SIG-M5 treated with dmso at 0.1 percent for 504 hours (cell line): ENCODE measurements at regions not wholly inside any gene's neighbourhood (a gene's known extent, or its start where the extent isn't known, plus 50 kb on each side); places are given as distances from the start of the nearest gene placed in this dataset.

Source experiments
- DNase-seq: peaks from one replicate; lab custom pipeline; 2025; ENCODE audit not compliant: unreplicated experiment; lab: John Stamatoyannopoulos, UW

GRCh38 chr4:26099967-26100366, 185.9 kb downstream of the SMIM20 start:
- DNase-seq = no peak

GRCh38 chr4:26101011-26101410, 187.0 kb downstream of the SMIM20 start:
- no peak for DNase-seq

GRCh38 chr4:26104056-26104685, 190.2 kb downstream of the SMIM20 start:
- DNase-seq = no peak

GRCh38 chr4:26105337-26105736, 191.3 kb downstream of the SMIM20 start:
- DNase-seq = no peak

GRCh38 chr4:26105815-26106699, 192.0 kb downstream of the SMIM20 start:
- no peak for DNase-seq

DNA sequence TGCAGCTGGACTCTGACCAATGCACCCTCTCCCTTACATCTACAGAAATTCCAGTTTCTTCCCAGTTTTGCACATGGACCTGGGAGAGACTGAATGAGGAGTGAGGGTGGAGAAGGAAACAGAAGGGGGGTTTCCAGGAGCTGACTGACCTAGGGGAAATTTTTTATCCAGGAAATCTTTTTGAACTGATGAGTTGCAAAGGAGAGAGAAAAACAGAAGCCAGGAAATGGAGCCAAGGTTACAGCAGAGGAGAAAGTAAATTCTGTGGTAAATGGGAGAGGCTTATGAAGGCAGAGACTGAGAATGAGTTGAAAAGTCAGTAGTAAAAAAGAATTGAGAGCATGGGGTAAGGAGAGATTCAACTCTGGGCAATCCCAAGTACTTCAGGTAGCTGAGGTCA, 192.8 kb downstream of the SMIM20 start:
- no peak for DNase-seq

DNA sequence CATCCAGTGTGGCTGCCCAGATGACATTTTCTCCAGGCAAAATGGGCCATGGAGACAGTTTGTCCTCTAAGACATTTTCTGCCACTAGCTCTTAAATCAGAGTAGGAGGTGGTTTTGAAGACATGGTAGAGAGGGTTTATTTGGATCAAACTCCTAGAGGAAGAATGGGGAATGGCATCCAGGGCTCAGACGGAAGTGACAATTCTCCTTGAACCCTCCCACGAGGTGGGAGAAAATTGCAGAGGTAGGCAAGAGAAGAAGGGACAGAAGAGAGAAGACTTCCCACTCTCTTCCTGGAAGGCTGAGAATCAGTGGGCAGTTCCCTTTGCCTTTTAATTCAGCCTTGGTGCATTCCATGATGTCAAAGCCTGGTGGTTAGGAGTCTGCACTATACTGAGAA, 194.0 kb downstream of the SMIM20 start:
- no peak for DNase-seq

- peak; percentile 33 for DNase-seq
These were observed 196.5 kb downstream of the SMIM20 start for GRCh38 chr4:26110493-26110892.

GRCh38 chr4:26113339-26113940, 199.4 kb downstream of the SMIM20 start:
- DNase-seq = no peak

DNA sequence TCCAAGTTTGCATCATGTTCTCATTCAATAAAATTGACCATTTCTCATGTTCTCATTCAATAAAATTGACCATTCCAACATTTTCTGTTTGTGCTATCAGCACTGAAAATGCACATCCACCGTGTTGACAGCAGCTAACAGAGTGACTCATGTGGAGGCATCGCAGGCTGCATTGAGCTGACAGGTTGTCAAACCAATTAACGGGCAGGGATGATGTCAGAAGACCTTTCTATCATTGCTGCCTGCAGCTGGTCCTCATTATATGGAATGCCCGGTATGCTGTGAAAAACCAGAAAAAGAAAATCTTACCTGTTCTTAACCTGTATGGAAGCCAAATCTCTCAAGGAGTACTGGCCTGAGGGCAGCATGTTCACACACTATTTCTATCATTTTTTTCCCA, 202.0 kb downstream of the SMIM20 start:
- DNase-seq = no peak

DNA sequence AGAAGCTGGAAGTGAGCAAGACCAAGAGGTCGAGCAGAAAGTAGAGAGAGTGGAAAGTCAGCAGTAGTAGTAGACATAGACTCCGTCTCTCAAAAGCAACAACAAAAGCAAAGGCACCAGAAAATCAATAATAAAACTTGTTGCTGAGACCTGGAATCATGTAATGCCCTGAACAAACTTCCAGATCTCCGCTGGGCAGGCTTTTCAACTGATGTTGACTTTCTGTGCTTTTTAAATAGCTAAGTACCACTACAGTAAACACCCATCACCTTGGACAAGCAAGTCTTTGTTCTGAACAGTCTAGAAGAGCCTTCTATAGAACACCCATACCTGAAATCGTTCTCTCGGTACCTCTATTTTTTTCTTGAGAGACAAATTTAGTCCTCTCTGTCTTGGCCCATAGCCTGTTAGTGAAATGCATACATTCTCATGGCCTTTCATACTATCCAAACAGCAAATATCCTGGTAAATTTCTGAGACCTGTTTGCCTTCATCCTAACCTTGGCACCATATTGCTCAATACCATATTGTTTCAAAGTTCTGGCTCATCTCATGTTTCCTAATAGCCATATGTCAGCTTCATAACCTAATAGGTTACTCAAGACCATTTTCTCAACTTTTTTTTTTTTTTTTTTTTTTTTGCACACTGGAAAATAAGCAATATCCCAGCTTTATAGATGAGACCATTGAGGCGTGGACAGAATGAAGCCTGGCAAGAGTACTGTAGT, 200.6 kb upstream of the RBPJ start:
- no peak for DNase-seq

- no peak for DNase-seq
These were observed 198.1 kb upstream of the RBPJ start for GRCh38 chr4:26122690-26123089.

DNA sequence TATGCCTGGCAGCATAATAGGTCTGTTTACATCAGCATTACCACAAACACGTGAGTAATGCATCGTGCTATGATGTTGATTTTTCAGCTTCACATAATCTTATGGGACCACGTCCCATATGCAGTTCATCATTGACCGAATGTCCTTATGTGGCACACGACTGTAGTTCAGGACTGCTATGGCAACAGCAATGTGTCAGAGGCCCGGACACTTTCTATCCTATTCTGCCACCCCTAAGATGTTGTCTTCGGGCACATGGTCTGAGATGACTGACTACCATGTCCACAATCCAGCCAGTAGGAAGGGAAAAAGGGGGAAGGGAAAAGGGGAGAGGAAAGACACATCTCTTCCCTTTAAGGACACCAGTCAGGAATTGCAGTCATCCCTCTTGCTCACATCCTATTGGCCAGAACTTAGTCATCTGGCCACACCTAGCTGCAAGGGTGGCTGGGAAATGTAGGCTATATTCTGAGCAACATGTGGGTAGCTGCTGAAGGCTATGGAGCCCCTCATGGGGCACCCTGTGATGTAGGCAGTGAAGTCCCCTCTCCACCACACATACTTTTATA, 196.0 kb upstream of the RBPJ start:
- DNase-seq = no peak

DNA sequence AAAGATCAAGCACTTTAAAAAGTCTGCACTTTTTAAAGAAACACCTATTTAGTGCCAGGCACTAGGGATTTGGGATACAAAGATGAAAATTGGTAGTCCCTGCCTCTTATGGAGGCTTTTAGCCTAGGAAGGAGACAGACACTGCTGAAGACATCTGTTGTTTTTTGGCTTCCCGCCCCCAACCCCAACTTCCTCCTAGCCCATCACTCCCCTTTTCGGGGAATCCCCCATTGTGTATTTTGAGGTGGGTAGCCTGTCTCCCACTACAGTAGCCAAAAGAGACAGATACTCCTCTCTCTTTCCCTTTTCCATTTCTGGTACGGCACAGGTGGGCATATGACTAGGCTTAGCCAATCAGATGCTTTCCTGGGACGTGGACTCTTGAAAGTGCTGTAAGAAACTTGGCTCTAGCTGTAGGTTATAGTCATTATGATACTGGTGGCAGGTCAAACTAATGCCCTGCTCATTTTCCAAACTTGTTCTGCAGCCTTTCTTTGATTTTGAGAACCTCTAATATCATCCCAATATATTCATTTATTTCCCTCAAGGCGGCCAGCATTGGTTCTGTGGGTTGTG, 194.6 kb upstream of the RBPJ start:
- DNase-seq = no peak

DNA sequence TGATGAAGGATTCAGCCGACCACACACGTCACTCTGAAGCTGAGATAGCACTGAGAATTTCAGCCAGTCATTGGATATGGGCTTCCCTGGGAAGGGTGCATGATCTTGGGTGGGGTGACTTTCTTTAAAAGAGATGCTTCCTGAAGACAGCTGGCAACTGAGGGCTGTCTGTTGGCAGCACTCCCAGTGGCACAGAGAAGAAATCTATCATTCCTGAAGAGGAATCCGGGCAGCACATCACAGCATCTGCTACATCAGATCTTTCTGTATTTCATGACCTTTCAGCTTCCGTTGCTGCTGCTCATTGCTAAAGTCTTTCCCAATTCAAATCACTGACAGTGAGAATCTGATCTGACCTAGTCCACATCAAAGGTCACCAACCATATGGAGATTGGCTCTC, 193.8 kb upstream of the RBPJ start:
- DNase-seq = no peak

GRCh38 chr4:26127851-26128337, 192.9 kb upstream of the RBPJ start:
- DNase-seq = no peak

DNA sequence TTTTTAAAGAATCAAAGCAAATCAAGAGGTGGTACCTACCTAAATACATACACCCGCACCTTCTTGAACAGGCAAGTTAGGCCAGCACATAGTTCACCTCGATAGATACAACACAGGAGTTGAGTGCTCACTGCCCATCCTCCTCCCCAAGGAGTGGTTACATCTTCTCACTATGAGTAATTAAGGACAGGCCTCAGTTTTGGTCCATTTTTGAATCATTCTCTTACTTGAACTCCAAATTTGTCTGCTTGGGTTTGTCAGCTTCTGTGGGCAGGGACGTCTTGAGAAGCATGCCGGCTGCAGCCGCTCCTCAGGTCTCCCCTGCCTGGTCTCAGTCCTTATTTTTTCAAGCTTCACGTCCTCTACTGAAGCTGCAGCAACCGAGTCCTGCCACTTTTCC, 190.6 kb upstream of the RBPJ start:
- DNase-seq = no peak

GRCh38 chr4:26130841-26131432, 189.9 kb upstream of the RBPJ start:
- no peak for DNase-seq

- no peak for DNase-seq
These were observed 189.1 kb upstream of the RBPJ start for GRCh38 chr4:26131711-26132110.

DNA sequence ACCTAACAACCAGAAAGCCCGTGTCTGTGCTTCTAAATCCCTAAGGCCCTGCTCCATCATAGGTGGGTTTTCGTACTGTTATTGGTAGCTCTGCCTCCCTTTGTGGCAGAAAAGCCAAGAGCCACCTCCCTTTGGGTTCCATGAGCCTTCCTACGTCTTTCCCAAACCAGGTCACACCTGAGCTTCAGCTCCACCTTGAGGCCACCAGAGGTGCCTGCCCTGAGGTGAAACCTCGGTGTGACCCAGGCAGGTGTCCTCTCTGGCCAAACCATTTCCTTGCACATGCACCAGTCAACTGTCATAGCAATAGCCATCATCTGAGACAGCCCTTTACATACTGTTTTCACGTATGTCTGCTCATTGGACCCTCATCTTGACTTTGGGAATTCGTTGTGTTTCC, 188.0 kb upstream of the RBPJ start:
- no peak for DNase-seq
